Neuronal stem cell (in vitro differentiated cells): ENCODE measurements at regions not wholly inside any gene's neighbourhood (a gene's known extent, or its start where the extent isn't known, plus 50 kb on each side); places are given as distances from the start of the nearest gene placed in this dataset.

Experiments used
- DNase-seq: peaks from one replicate; pipeline ENCODE4 v3.0.0-alpha.2; 2013; ENCODE audit warnings: low spot score
- H2AFZ ChIP-seq: one replicate; pipeline ENCODE4 v1.6.1; 2013; ENCODE audit warnings: mild to moderate bottlenecking, low read length, inconsistent platforms
- H2AK5ac ChIP-seq: 2 replicates; pipeline ENCODE4 v1.6.1; 2013; ENCODE audit warnings: low read depth, mild to moderate bottlenecking, inconsistent platforms, low read length, moderate library complexity, mixed read lengths
- H2BK120ac ChIP-seq: 2 replicates; pipeline ENCODE4 v1.6.1; 2013; ENCODE audit warnings: low read depth, mild to moderate bottlenecking, inconsistent platforms, low read length, moderate library complexity, mixed read lengths
- H2BK12ac ChIP-seq: one replicate; pipeline ENCODE4 v1.6.1; 2013; ENCODE audit warnings: low read length, inconsistent platforms
- H2BK15ac ChIP-seq: 2 replicates; pipeline ENCODE4 v1.6.1; 2013; ENCODE audit warnings: mild to moderate bottlenecking, low read length, inconsistent platforms, mixed read lengths
- H2BK5ac ChIP-seq: one replicate; pipeline ENCODE4 v1.6.1; 2013; ENCODE audit warnings: inconsistent platforms, mild to moderate bottlenecking, low read length, moderate library complexity
- H3K14ac ChIP-seq: one replicate; pipeline ENCODE4 v1.6.1; 2013; ENCODE audit warnings: low read length, inconsistent platforms
- H3K18ac ChIP-seq: 2 replicates; pipeline ENCODE4 v1.6.1; 2013; ENCODE audit warnings: low read length, inconsistent platforms
- H3K23ac ChIP-seq: 2 replicates; pipeline ENCODE4 v1.6.1; 2013; ENCODE audit warnings: low read depth, mild to moderate bottlenecking, mixed read lengths, low read length, inconsistent platforms; ENCODE audit not compliant: poor library complexity
- H3K27ac ChIP-seq: replicated peaks from 3 replicates; pipeline ENCODE4 v1.5.1; 2013; ENCODE audit warnings: low read length, inconsistent platforms
- H3K27me3 ChIP-seq, 3 experiments: 2 replicates each; pipeline ENCODE4 v1.6.1; 2013; ENCODE audit warnings: low read length in 3 of 3, mild to moderate bottlenecking in 2 of 3, inconsistent platforms in 1 of 3, low read depth in 1 of 3, mixed read lengths in 1 of 3, moderate library complexity in 1 of 3; ENCODE audit not compliant: control insufficient read depth in 3 of 3, insufficient read depth in 3 of 3
- H3K36me3 ChIP-seq, 2 donors: replicated peaks in 1 of 2; 2 replicates each; pipeline ENCODE4 v1.6.1; 2013; ENCODE audit warnings: low read length in 2 of 2; ENCODE audit not compliant: control insufficient read depth in 2 of 2, insufficient read depth in 2 of 2
- H3K4ac ChIP-seq: 2 replicates; pipeline ENCODE4 v1.6.1; 2013; ENCODE audit warnings: inconsistent platforms, mild to moderate bottlenecking, low read length, moderate library complexity
- H3K4me1 ChIP-seq, 2 donors: 1 replicate in 1 of 2; 2 replicates in 1 of 2; pipeline ENCODE4 v1.6.1; 2013; ENCODE audit warnings: low read length in 2 of 2, low read depth in 1 of 2; ENCODE audit not compliant: control insufficient read depth in 2 of 2, insufficient read depth in 1 of 2
- H3K4me2 ChIP-seq: one replicate; pipeline ENCODE4 v1.6.1; 2013; ENCODE audit warnings: mild to moderate bottlenecking, low read length, inconsistent platforms; ENCODE audit not compliant: insufficient read depth, poor library complexity, severe bottlenecking
- H3K4me3 ChIP-seq, 2 donors: 2 replicates each; pipeline ENCODE4 v1.5.1; 2013; ENCODE audit warnings: low read length in 2 of 2, mild to moderate bottlenecking in 2 of 2, inconsistent platforms in 1 of 2, moderate library complexity in 1 of 2
- H3K79me1 ChIP-seq: one replicate; pipeline ENCODE4 v1.6.1; 2013; ENCODE audit warnings: low read depth, mild to moderate bottlenecking, inconsistent platforms, low read length, moderate library complexity
- H3K9ac ChIP-seq: one replicate; pipeline ENCODE4 v1.6.1; 2013; ENCODE audit warnings: mild to moderate bottlenecking, low read depth, low read length, inconsistent platforms; ENCODE audit not compliant: poor library complexity
- H3K9me3 ChIP-seq, 2 donors: replicated peaks in 1 of 2; 2 replicates each; pipeline versions ENCODE3 to v1.6.1; 2013; ENCODE audit warnings: low read length in 2 of 2, mild to moderate bottlenecking in 2 of 2, inconsistent platforms in 1 of 2, low read depth in 1 of 2, mixed read lengths in 1 of 2, moderate library complexity in 1 of 2; ENCODE audit not compliant: control insufficient read depth in 2 of 2, insufficient read depth in 1 of 2
- H4K8ac ChIP-seq: one replicate; pipeline ENCODE4 v1.6.1; 2013; ENCODE audit warnings: low read depth, mild to moderate bottlenecking, inconsistent platforms, low read length, moderate library complexity
- H4K91ac ChIP-seq: one replicate; pipeline ENCODE4 v1.6.1; 2013; ENCODE audit warnings: low read length, low read depth, mild to moderate bottlenecking, inconsistent platforms; ENCODE audit not compliant: poor library complexity
- WGBS, 2 donors: extraction: QIAGEN DNeasy Blood & Tissue Kit; methylation state at CpG; one replicate each; pipeline ENCODE4 v1.1.7; 2013; ENCODE audit warnings: missing lambda C conversion rate in 2 of 2, mixed read lengths in 1 of 2; ENCODE audit not compliant: insufficient read length in 2 of 2, insufficient replicate concordance in 1 of 2; ENCODE audit errors: extremely low coverage in 2 of 2; 5-methylcytosine and 5-hydroxymethylcytosine counted together

DNA sequence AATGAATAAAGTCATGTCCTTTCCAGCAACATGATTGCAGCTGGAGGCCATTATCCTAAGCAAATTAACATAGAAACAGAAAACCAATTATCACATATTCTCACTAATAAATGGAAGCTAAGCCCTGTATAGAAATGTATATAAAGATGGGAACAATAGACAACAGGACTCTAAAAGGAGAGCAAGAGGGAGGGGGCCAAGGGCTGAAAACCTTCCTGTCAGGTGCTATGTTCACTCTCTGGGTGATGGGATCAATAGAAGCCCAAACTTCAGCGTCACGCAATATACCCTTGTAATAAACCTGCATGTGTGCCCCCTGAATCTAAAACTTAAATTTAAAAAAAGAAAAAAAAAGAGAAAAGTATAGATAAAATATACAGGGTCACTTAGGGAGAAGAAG lies 163.7 kb upstream of the ACO1 start:
- H3K9me3 ChIP-seq: no peaks in the 10 kb centered on the region
- WGBS, 2 donors: no CpG with 5 or more reads among the region's 2 CpGs
- no peak overlapping the region for H4K91ac ChIP-seq
- H2AK5ac ChIP-seq: no peak overlapping the region
- no peak overlapping the region for H4K8ac ChIP-seq
- no peak overlapping the region for H3K14ac ChIP-seq
- H3K36me3 ChIP-seq: no peaks in the 10 kb centered on the region
- H2BK5ac ChIP-seq: no peak overlapping the region
- H3K27me3 ChIP-seq: no peaks in the 10 kb centered on the region
- H3K18ac ChIP-seq: no peak overlapping the region
- H3K23ac ChIP-seq: no peak overlapping the region
- no peak overlapping the region for H3K4me2 ChIP-seq
- H2BK120ac ChIP-seq: no peak overlapping the region
- H3K4me1 ChIP-seq: peaks cover 0 to 1% of the 10 kb centered on the region in 2 donors
- H3K4me3 ChIP-seq: no peak overlapping the region
- no peak overlapping the region for H3K4ac ChIP-seq
- no peak for DNase-seq
- H3K27ac ChIP-seq: no peak overlapping the region
- H2BK15ac ChIP-seq: no peak overlapping the region
- no peak overlapping the region for H2AFZ ChIP-seq
- no peaks in the 10 kb centered on the region for H3K79me1 ChIP-seq
- H2BK12ac ChIP-seq: no peak overlapping the region
- H3K9ac ChIP-seq: no peak overlapping the region

- Histone ChIP-seq H2BK12ac (no peak overlapping the region), H3K79me1 (no peaks in the 10 kb centered on the region), H2AFZ (no peak overlapping the region), H3K27me3 (no peaks in the 10 kb centered on the region), H3K4me3 (no peak overlapping the region), H3K4ac (no peak overlapping the region), H3K36me3 (no peaks in the 10 kb centered on the region), H3K9me3 (peaks cover 0 to 1% of the 10 kb centered on the region in 2 donors), H4K91ac (no peak overlapping the region), H3K4me1 (no peaks in the 10 kb centered on the region), H2BK5ac (no peak overlapping the region), H3K9ac (no peak overlapping the region), H3K27ac (no peak overlapping the region), H4K8ac (no peak overlapping the region), H3K18ac (no peak overlapping the region), H2AK5ac (no peak overlapping the region), H2BK120ac (no peak overlapping the region), H3K4me2 (no peak overlapping the region), H3K23ac (no peak overlapping the region), H3K14ac (no peak overlapping the region), H2BK15ac (no peak overlapping the region)
- no CpG with 5 or more reads among the region's 2 CpGs for WGBS, 2 donors
- DNase-seq: no peak
Observed at GRCh38 chr9:32234451-32234850, 150.0 kb upstream of the ACO1 start.

DNA sequence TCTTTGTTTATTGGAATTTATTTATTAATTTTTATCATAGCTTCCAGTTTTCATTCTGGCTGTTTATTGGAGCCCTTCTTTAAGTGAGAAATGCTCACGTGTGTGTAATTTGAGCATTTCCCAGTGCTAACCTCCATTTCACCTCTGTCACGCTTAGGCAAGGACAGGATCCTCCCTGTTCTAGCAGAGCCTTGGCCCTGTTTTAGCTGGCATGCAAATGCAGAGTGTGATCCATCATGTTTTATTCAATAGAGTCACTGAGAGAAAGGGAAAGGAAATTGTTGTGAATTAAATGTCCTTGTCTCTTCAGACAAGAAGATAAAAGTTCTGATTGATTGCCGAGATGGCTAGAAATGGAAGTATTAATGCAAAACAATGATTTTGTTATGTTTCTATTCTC lies 137.3 kb upstream of the ACO1 start:
- Histone ChIP-seq H2BK15ac (no peak overlapping the region), H3K27me3 (no peaks in the 10 kb centered on the region), H2AFZ (no peak overlapping the region), H4K91ac (no peak overlapping the region), H4K8ac (no peak overlapping the region), H3K36me3 (no peaks in the 10 kb centered on the region), H2BK12ac (no peak overlapping the region), H2AK5ac (no peak overlapping the region), H3K9ac (no peak overlapping the region), H2BK120ac (no peak overlapping the region), H3K27ac (no peak overlapping the region), H3K9me3 (no peaks in the 10 kb centered on the region), H3K79me1 (no peaks in the 10 kb centered on the region), H2BK5ac (no peak overlapping the region), H3K23ac (no peak overlapping the region), H3K4me2 (no peak overlapping the region), H3K4ac (no peak overlapping the region), H3K18ac (no peak overlapping the region), H3K4me1 (no peaks in the 10 kb centered on the region), H3K4me3 (no peak overlapping the region), H3K14ac (no peak overlapping the region)
- DNase-seq: no peak
- WGBS, 2 donors: no CpG with 5 or more reads among the region's 3 CpGs

DNA sequence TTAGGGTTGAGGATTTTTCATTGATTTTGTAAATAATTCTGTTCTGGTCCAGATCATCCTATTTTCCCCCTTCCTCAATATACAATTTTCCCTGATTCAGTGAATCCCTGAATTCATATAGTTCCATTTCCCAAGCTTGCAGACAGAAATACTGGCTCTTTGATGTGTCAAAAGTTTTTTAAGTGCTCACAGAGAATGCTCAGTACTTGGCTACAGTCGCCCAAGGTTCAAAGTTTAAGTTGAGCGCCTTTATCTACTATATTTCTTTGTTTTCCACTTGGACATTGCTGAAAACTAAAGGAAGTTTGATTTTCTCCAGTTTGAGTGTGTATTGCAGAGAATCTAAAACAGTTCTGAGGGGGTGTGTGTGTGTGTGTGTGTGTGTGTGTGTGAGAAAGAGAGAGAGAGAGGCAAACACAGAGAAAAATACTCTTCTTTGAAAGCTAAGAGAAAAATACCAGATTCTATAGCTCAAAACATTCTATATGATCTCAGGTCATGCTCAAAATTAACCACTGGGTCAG lies 136.2 kb upstream of the ACO1 start:
- no peak overlapping the region for H3K18ac ChIP-seq
- H3K23ac ChIP-seq: no peak overlapping the region
- no peaks in the 10 kb centered on the region for H3K79me1 ChIP-seq
- no peaks in the 10 kb centered on the region for H3K27me3 ChIP-seq
- no peak overlapping the region for H2BK12ac ChIP-seq
- H3K9me3 ChIP-seq: no peaks in the 10 kb centered on the region
- H3K4ac ChIP-seq: no peak overlapping the region
- WGBS, 2 donors: no CpG with 5 or more reads among the region's 2 CpGs
- H3K14ac ChIP-seq: no peak overlapping the region
- H3K4me3 ChIP-seq: no peak overlapping the region
- H3K36me3 ChIP-seq: no peaks in the 10 kb centered on the region
- H4K91ac ChIP-seq: no peak overlapping the region
- no peak overlapping the region for H2BK120ac ChIP-seq
- no peaks in the 10 kb centered on the region for H3K4me1 ChIP-seq
- H3K9ac ChIP-seq: no peak overlapping the region
- no peak overlapping the region for H2AFZ ChIP-seq
- H4K8ac ChIP-seq: no peak overlapping the region
- H2BK15ac ChIP-seq: no peak overlapping the region
- no peak overlapping the region for H2BK5ac ChIP-seq
- no peak overlapping the region for H2AK5ac ChIP-seq
- DNase-seq: no peak
- H3K27ac ChIP-seq: no peak overlapping the region
- H3K4me2 ChIP-seq: no peak overlapping the region
